HCT116 (cell line): ENCODE measurements at regions not wholly inside any gene's neighbourhood (a gene's known extent, or its start where the extent isn't known, plus 50 kb on each side); places are given as distances from the start of the nearest gene placed in this dataset.

ENCODE experiments used
- ATAC-seq: fragments of 200-7000 bp; cut with Tn5 transposase; 2 replicates; pipeline ENCODE4 v1.9.1; 2020; ENCODE audit warnings: mild to moderate bottlenecking, moderate library complexity
- BruUV-seq: library from RNA; stranded (reverse); fragments of 400-500 nt; replicated peaks from 2 replicates; lab custom pipeline; 2021; lab: Mats Ljungman, UMichigan
- CTCF ChIA-PET: fragments of 300-600 bp; sonication (Branson Sonifier 250); formaldehyde crosslinking; loops from one replicate; lab custom pipeline; 2021; ENCODE audit warnings: antibody characterized with exemption; lab: Charles Lee
- POLR2A ChIA-PET: fragments of 300-600, 350-600 bp; sonication (Branson Sonifier 250); formaldehyde crosslinking; loops from one replicate; lab custom pipeline; 2021; ENCODE audit warnings: antibody characterized with exemption; lab: Charles Lee
- RAD21 ChIA-PET, 2 experiments: fragments of 300-600 bp; sonication (Branson Sonifier 250); formaldehyde crosslinking; loops; one replicate each; lab custom pipeline; 2023; ENCODE audit warnings: low total read pairs in 2 of 2; ENCODE audit not compliant: uncharacterized antibody in 2 of 2, unreplicated experiment in 2 of 2, low non-redundant PET in 1 of 2; lab: Charles Lee
- DNase-seq: peaks from one replicate; pipeline ENCODE4 v3.0.0-alpha.2; 2010; ENCODE audit warnings: low read depth, low spot score
- H2AFZ ChIP-seq: fragments of 200-600 bp; shearing (Covaris generic), sonication (generic); 2 replicates; pipeline ENCODE4 v1.6.1; 2017; ENCODE audit warnings: low read depth, mixed run types, mixed read lengths, antibody characterized with exemption, low read length; ENCODE audit not compliant: poor library complexity, severe bottlenecking
- H3K27ac ChIP-seq: 2 replicates; pipeline ENCODE4 v1.5.1; 2012; ENCODE audit warnings: low read depth, low read length
- H3K27me3 ChIP-seq: fragments of 200-600 bp; sonication (generic); 2 replicates; pipeline ENCODE4 v1.6.1; 2016; ENCODE audit warnings: mixed run types, low read length, mixed read lengths; ENCODE audit not compliant: insufficient read depth
- H3K36me3 ChIP-seq, 2 experiments: fragments of 200-500 bp in 1 of 2; fragments of 200-600 bp in 1 of 2; sonication (Bioruptor generic) in 1 of 2; sonication (generic) in 1 of 2; 2 replicates each; pipeline versions ENCODE4 v1.5.1 to v1.6.1; 2014 to 2016; ENCODE audit warnings: low read length in 2 of 2, inconsistent platforms in 1 of 2, mixed read lengths in 1 of 2, mixed run types in 1 of 2; ENCODE audit not compliant: insufficient read depth in 2 of 2, control insufficient read depth in 1 of 2
- H3K4me1 ChIP-seq, 2 experiments: fragments of 200-600 bp in 1 of 2; sonication (generic) in 1 of 2; 2 replicates each; pipeline versions ENCODE4 v1.5.1 to v1.6.1; 2012 to 2017; ENCODE audit warnings: low read length in 2 of 2, inconsistent platforms in 1 of 2, mild to moderate bottlenecking in 1 of 2, mixed read lengths in 1 of 2, mixed run types in 1 of 2, moderate library complexity in 1 of 2; ENCODE audit not compliant: insufficient read depth in 2 of 2, control insufficient read depth in 1 of 2
- H3K4me2 ChIP-seq: fragments of 200-600 bp; sonication (generic); 2 replicates; pipeline ENCODE4 v1.6.1; 2017; ENCODE audit warnings: mixed run types, low read length, mixed read lengths
- H3K4me3 ChIP-seq, 2 experiments: fragments of 200-600 bp in 1 of 2; sonication (generic) in 1 of 2; replicated peaks in 1 of 2; 2 replicates each; pipeline ENCODE4 v1.5.1; 2011 to 2016; ENCODE audit warnings: low read length in 2 of 2, control low read depth in 1 of 2, low read depth in 1 of 2, mild to moderate bottlenecking in 1 of 2, mixed read lengths in 1 of 2, mixed run types in 1 of 2
- H3K79me2 ChIP-seq: fragments of 200-600 bp; sonication (generic); 2 replicates; pipeline ENCODE4 v1.6.1; 2017; ENCODE audit warnings: mild to moderate bottlenecking, mixed run types, low read length, moderate library complexity, mixed read lengths; ENCODE audit not compliant: insufficient read depth
- H3K9ac ChIP-seq: fragments of 200-600 bp; sonication (generic); 2 replicates; pipeline ENCODE4 v1.6.1; 2016; ENCODE audit warnings: low read length, mixed read lengths
- H3K9me2 ChIP-seq: fragments of 200-600 bp; sonication (generic), shearing (Covaris generic); 2 replicates; pipeline ENCODE4 v1.6.1; 2017; ENCODE audit warnings: mixed run types, mild to moderate bottlenecking, moderate library complexity; ENCODE audit not compliant: insufficient read depth
- H3K9me3 ChIP-seq, 2 experiments: fragments of 200-500 bp in 1 of 2; fragments of 200-600 bp in 1 of 2; sonication (Bioruptor generic) in 1 of 2; sonication (generic) in 1 of 2; 2 replicates each; pipeline ENCODE4 v1.6.1; 2014 to 2017; ENCODE audit warnings: low read length in 2 of 2, mixed read lengths in 2 of 2, inconsistent platforms in 1 of 2, low read depth in 1 of 2, mild to moderate bottlenecking in 1 of 2, mixed run types in 1 of 2, moderate library complexity in 1 of 2; ENCODE audit not compliant: control insufficient read depth in 1 of 2, insufficient read depth in 1 of 2
- H4K20me1 ChIP-seq: fragments of 200-600 bp; sonication (generic), shearing (Covaris generic); 2 replicates; pipeline ENCODE4 v1.6.1; 2017; ENCODE audit warnings: mixed run types, mild to moderate bottlenecking, moderate library complexity; ENCODE audit not compliant: insufficient read depth
- CBX3 ChIP-seq: IDR thresholded peaks from 2 replicates; pipeline ENCODE4 v1.6.1; 2012; ENCODE audit warnings: low read depth
- CEBPB ChIP-seq: IDR thresholded peaks from 2 replicates; pipeline ENCODE4 v1.6.1; 2012; ENCODE audit warnings: low read depth
- CTCF ChIP-seq, 3 experiments: fragments of 200-600 bp in 1 of 3; sonication (generic) in 1 of 3; IDR thresholded peaks in 2 of 3; conservative IDR thresholded peaks in 1 of 3; 2 replicates each; pipeline ENCODE4 v1.5.1; 2012 to 2017; ENCODE audit warnings: low read depth in 2 of 3, low read length in 2 of 3, antibody characterized with exemption in 1 of 3, borderline replicate concordance in 1 of 3, control low read depth in 1 of 3, mild to moderate bottlenecking in 1 of 3, mixed read lengths in 1 of 3, mixed run types in 1 of 3, moderate library complexity in 1 of 3; ENCODE audit not compliant: insufficient read depth in 1 of 3
- ELF1 ChIP-seq: IDR thresholded peaks from 2 replicates; pipeline ENCODE4 v1.6.1; 2012; ENCODE audit warnings: low read depth, borderline replicate concordance
- EZH2phosphoT487 ChIP-seq: fragments of 200-600 bp; IDR thresholded peaks from 2 replicates; pipeline ENCODE4 v1.6.1; 2018; ENCODE audit warnings: antibody characterized with exemption, borderline replicate concordance
- FOSL1 ChIP-seq: IDR thresholded peaks from 2 replicates; pipeline ENCODE4 v1.6.1; 2012; ENCODE audit warnings: low read depth
- JUND ChIP-seq: IDR thresholded peaks from 2 replicates; pipeline ENCODE4 v1.6.1; 2012
- MAX ChIP-seq: IDR thresholded peaks from 2 replicates; pipeline ENCODE4 v1.6.1; 2012
- POLR2A ChIP-seq: IDR thresholded peaks from 2 replicates; pipeline ENCODE4 v1.7.0; 2011; ENCODE audit warnings: borderline replicate concordance; ENCODE audit not compliant: insufficient read depth, insufficient read length; ENCODE audit errors: extremely low read depth
- POLR2AphosphoS5 ChIP-seq: IDR thresholded peaks from 2 replicates; pipeline ENCODE4 v1.6.1; 2011; ENCODE audit warnings: mild to moderate bottlenecking, low read depth, low read length, moderate library complexity
- REST ChIP-seq: IDR thresholded peaks from 2 replicates; pipeline ENCODE4 v1.6.1; 2012; ENCODE audit warnings: low read depth
- SIN3A ChIP-seq: IDR thresholded peaks from 2 replicates; pipeline ENCODE4 v1.6.1; 2012; ENCODE audit warnings: low read depth
- SRF ChIP-seq: IDR thresholded peaks from 2 replicates; pipeline ENCODE4 v1.6.1; 2012; ENCODE audit warnings: low read depth
- TCF7L2 ChIP-seq: IDR thresholded peaks from 2 replicates; pipeline ENCODE4 v1.7.0; 2011; ENCODE audit warnings: borderline replicate concordance, inconsistent platforms; ENCODE audit not compliant: insufficient read depth, insufficient read length; ENCODE audit errors: extremely low read depth
- YY1 ChIP-seq: IDR thresholded peaks from 2 replicates; pipeline ENCODE4 v1.6.1; 2011; ENCODE audit warnings: low read length, low read depth, moderate library complexity, mild to moderate bottlenecking; ENCODE audit not compliant: insufficient replicate concordance; ENCODE audit errors: extremely low read depth
- ZBTB33 ChIP-seq: IDR thresholded peaks from 2 replicates; pipeline ENCODE4 v1.6.1; 2011; ENCODE audit warnings: mild to moderate bottlenecking, low read length, moderate library complexity; ENCODE audit not compliant: insufficient replicate concordance; ENCODE audit errors: extremely low read depth
- ZFX ChIP-seq: fragments of 450-650 bp; IDR thresholded peaks from 2 replicates; pipeline ENCODE4 v1.6.1; 2017
- ZNF274 ChIP-seq: fragments of 200-500 bp; sonication (Bioruptor generic); IDR thresholded peaks from 2 replicates; pipeline ENCODE4 v1.6.1; 2014; ENCODE audit warnings: mild to moderate bottlenecking, low read depth, low read length, inconsistent platforms
- intact Hi-C: fragments of 100-400 bp; cut with micrococcal nuclease; formaldehyde crosslinking; loops from 2 replicates; pipeline ENCODE4 v1.10.0; 2022

GRCh38 chr4:3366893-3367775, 74.3 kb downstream of the RGS12 start:
- Histone ChIP-seq H3K9ac (no peak overlapping the region), H4K20me1 (no peaks in the 10 kb centered on the region), H3K27ac (no peak overlapping the region), H2AFZ (no peak overlapping the region), H3K27me3 (no peaks in the 10 kb centered on the region), H3K4me3 (no peak overlapping the region), H3K4me2 (no peak overlapping the region), H3K9me2 (no peaks in the 10 kb centered on the region), H3K4me1 (no peaks in the 10 kb centered on the region), H3K36me3 (no peaks in the 10 kb centered on the region), H3K9me3 (no peaks in the 10 kb centered on the region), H3K79me2 (no peaks in the 10 kb centered on the region)
- TF ChIP-seq JUND (no peak), FOSL1 (no peak), POLR2AphosphoS5 (no peak), YY1 (no peak), SIN3A (no peak), ZFX (no peak), REST (no peak), CTCF (IDR thresholded peaks at IDR 0.05 in 2 of 3, conservative IDR thresholded peaks at IDR 0.05 in 1 of 3; ENCODE audit: borderline replicate concordance in 1 of 3, insufficient read depth in 1 of 3, low read depth in 2 of 3, low read length in 2 of 3) (no peak), POLR2A (no peak), TCF7L2 (no peak), CEBPB (no peak), MAX (no peak), ZBTB33 (no peak), ZNF274 (no peak), ELF1 (no peak), CBX3 (no peak), EZH2phosphoT487 (no peak), SRF (no peak)
- ChIA-PET POLR2A (no interaction called here), CTCF (no interaction called here), RAD21 (no interaction called here)
- DNase-seq (no peak), ATAC-seq (no peak)
- no TSS peak for BruUV-seq
- intact Hi-C loops, result no loop called here
